ENCODE measurements at regions not wholly inside any gene's neighbourhood (a gene's known extent, or its start where the extent isn't known, plus 50 kb on each side); places are given as distances from the start of the nearest gene placed in this dataset.

GRCh38 chr20:62591591-62591990, 50.7 kb upstream of the SLCO4A1 start (continued):
- TF ChIP-seq TRIM22 (IDR thresholded peaks at IDR 0.05) (0 out of 2 replicates have a peak, but pooled peaks have one; percentile 70), ZNF687 (CRISPR knock-in tag; IDR thresholded peaks at IDR 0.05) (no peak), NFYC (CRISPR knock-in tag; IDR thresholded peaks at IDR 0.05) (no peak), ZNF646 (CRISPR knock-in tag; IDR thresholded peaks at IDR 0.05) (0 out of 2 replicates have a peak, but pooled peaks have one; percentile 5), PITX1 (CRISPR knock-in tag; IDR thresholded peaks at IDR 0.05) (no peak), ZNF841 (CRISPR knock-in tag; IDR thresholded peaks at IDR 0.05; ENCODE audit: borderline replicate concordance) (no peak), HNRNPLL (IDR thresholded peaks at IDR 0.05; ENCODE audit: low read depth, low read length, poor library complexity, severe bottlenecking) (no peak), SNRNP70 (IDR thresholded peaks at IDR 0.05; ENCODE audit: low read depth, low read length) (no peak), IKZF1 (IDR thresholded peaks at IDR 0.05) (peak; percentile 74; the same call in 1 of the 2 replicates), CREB1 (IDR thresholded peaks at IDR 0.05) (peak; percentile 10; the same call in 1 of the 2 replicates), CREB1 (CRISPR knock-in tag; IDR thresholded peaks at IDR 0.05) (no peak), ATF7 (IDR thresholded peaks at IDR 0.05) (no peak), ATF7 (CRISPR knock-in tag; IDR thresholded peaks at IDR 0.05) (no peak), ARNT2 (CRISPR knock-in tag; IDR thresholded peaks at IDR 0.05; ENCODE audit: low read depth) (no peak), ESRRA (CRISPR knock-in tag; IDR thresholded peaks at IDR 0.05; ENCODE audit: low read depth) (no peak), PLRG1 (conservative IDR thresholded peaks at IDR 0.05) (peak; percentile 76; the same call in 1 of the 2 replicates), U2AF2 (IDR thresholded peaks at IDR 0.05; ENCODE audit: low read depth, low read length) (no peak), BORCS8-MEF2B (CRISPR knock-in tag; IDR thresholded peaks at IDR 0.05) (no peak), SRF (IDR thresholded peaks at IDR 0.05; ENCODE audit: low read depth, low read length) (no peak), LCORL (IDR thresholded peaks at IDR 0.05) (peak; percentile 16; the same call in 1 of the 2 replicates), LCORL (CRISPR knock-in tag; IDR thresholded peaks at IDR 0.05) (no peak)

Measured in HepG2 (cell line).